Natural killer cell (primary cell): ENCODE measurements at regions not wholly inside any gene's neighbourhood (a gene's known extent, or its start where the extent isn't known, plus 50 kb on each side); places are given as distances from the start of the nearest gene placed in this dataset.

Experiments used
- ATAC-seq, 3 donors: fragments of 150-1000 bp in 2 of 3; fragments of 200-7000 bp in 1 of 3; cut with Tn5 transposase; 1 replicate in 1 of 3; 2 replicates in 2 of 3; pipeline ENCODE4 v1.10.0; 2021; ENCODE audit warnings: mild to moderate bottlenecking in 2 of 3, moderate library complexity in 2 of 3
- DNase-seq, 2 donors: peaks; one replicate each; pipeline versions ENCODE4 v3.0.0 to v3.0.0-alpha.2; 2013 to 2021; ENCODE audit warnings: mixed read lengths in 1 of 2
- H3K27ac ChIP-seq: one replicate; pipeline ENCODE4 v1.5.1; 2013; ENCODE audit warnings: mild to moderate bottlenecking, low read length
- H3K27me3 ChIP-seq: one replicate; pipeline ENCODE4 v1.6.1; 2013; ENCODE audit warnings: low read length; ENCODE audit not compliant: control insufficient read depth, insufficient read depth
- H3K36me3 ChIP-seq: one replicate; pipeline ENCODE4 v1.6.1; 2013; ENCODE audit warnings: low read length; ENCODE audit not compliant: control insufficient read depth, insufficient read depth
- H3K4me1 ChIP-seq: one replicate; pipeline ENCODE4 v1.6.1; 2013; ENCODE audit warnings: low read length; ENCODE audit not compliant: control insufficient read depth, insufficient read depth
- H3K4me3 ChIP-seq: one replicate; pipeline ENCODE4 v1.5.1; 2013; ENCODE audit warnings: low read length
- H3K9me3 ChIP-seq: one replicate; pipeline ENCODE4 v1.6.1; 2013; ENCODE audit warnings: low read length; ENCODE audit not compliant: control insufficient read depth, insufficient read depth
- H3K27ac Mint-ChIP-seq, 2 donors: one replicate each; pipeline ENCODE4 v1.8.0; 2022; ENCODE audit warnings: mild to moderate bottlenecking in 2 of 2, mixed read lengths in 2 of 2, moderate library complexity in 1 of 2
- H3K27me3 Mint-ChIP-seq, 2 donors: one replicate each; pipeline ENCODE4 v1.8.0; 2022; ENCODE audit warnings: low read depth in 2 of 2, mixed read lengths in 2 of 2
- H3K36me3 Mint-ChIP-seq: one replicate; pipeline ENCODE4 v1.8.0; 2022; ENCODE audit warnings: mixed read lengths
- H3K4me1 Mint-ChIP-seq, 2 donors: one replicate each; pipeline ENCODE4 v1.8.0; 2022; ENCODE audit warnings: mixed read lengths in 2 of 2
- H3K4me3 Mint-ChIP-seq: one replicate; pipeline ENCODE4 v1.8.0; 2022; ENCODE audit warnings: mild to moderate bottlenecking, moderate library complexity, mixed read lengths
- H3K9me3 Mint-ChIP-seq, 2 donors: one replicate each; pipeline ENCODE4 v1.8.0; 2022; ENCODE audit warnings: mixed read lengths in 2 of 2
- WGBS: methylation state at CpG from one replicate; pipeline ENCODE4 v1.1.7; 2013; ENCODE audit warnings: missing lambda C conversion rate; ENCODE audit not compliant: insufficient coverage; 5-methylcytosine and 5-hydroxymethylcytosine counted together
- intact Hi-C: fragments of 100-400 bp; cut with micrococcal nuclease; formaldehyde crosslinking; loops from one replicate; pipeline ENCODE4 v1.14.2; 2022
- TF ChIP-seq, protein P1 (sequence below): fragments of 200-600 bp; IDR thresholded peaks from one replicate; pipeline ENCODE4 v1.8.0; 2022; ENCODE audit warnings: antibody characterized with exemption

DNA sequence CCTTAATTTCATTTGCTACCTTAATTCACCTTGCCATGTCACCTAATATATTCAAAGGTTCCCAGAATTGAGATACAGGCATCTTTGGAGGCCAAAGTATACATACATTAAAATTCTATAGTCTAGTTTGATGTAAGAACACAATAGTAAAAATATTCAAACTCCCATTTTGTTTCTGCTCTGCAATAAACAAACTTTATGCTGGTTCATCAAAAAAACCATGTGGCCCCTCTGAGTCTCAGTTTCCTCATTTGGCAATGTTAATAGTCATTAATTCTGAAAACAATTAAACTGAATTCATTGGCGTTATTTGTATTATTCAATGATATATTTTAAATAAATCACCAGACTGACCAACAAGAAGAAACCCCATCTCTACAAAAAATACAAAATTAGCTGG lies 639.4 kb upstream of the INTU start:
- Histone ChIP-seq H3K27me3 (no peaks in the 10 kb centered on the region), H3K36me3 (no peaks in the 10 kb centered on the region), H3K4me3 (no peak overlapping the region), H3K4me1 (no peaks in the 10 kb centered on the region), H3K27ac (no peak overlapping the region), H3K9me3 (no peaks in the 10 kb centered on the region)
- WGBS, result no CpG with 5 or more reads among the region's 1 CpG
- Mint-ChIP-seq H3K36me3 (no peaks in the 10 kb centered on the region), H3K4me1 (no peaks in the 10 kb centered on the region), H3K27ac (no peak overlapping the region), H3K27me3 (no peaks in the 10 kb centered on the region), H3K4me3 (no peak overlapping the region), H3K9me3 (peaks cover 5 to 11% of the 10 kb centered on the region in 2 donors)
- TF ChIP-seq, protein P1, sequence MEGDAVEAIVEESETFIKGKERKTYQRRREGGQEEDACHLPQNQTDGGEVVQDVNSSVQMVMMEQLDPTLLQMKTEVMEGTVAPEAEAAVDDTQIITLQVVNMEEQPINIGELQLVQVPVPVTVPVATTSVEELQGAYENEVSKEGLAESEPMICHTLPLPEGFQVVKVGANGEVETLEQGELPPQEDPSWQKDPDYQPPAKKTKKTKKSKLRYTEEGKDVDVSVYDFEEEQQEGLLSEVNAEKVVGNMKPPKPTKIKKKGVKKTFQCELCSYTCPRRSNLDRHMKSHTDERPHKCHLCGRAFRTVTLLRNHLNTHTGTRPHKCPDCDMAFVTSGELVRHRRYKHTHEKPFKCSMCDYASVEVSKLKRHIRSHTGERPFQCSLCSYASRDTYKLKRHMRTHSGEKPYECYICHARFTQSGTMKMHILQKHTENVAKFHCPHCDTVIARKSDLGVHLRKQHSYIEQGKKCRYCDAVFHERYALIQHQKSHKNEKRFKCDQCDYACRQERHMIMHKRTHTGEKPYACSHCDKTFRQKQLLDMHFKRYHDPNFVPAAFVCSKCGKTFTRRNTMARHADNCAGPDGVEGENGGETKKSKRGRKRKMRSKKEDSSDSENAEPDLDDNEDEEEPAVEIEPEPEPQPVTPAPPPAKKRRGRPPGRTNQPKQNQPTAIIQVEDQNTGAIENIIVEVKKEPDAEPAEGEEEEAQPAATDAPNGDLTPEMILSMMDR, result no peak
- intact Hi-C loops, result no loop called here
- ATAC-seq (no peak), DNase-seq (no peak)

GRCh38 chr4:126995235-126995634 lies 637.5 kb upstream of the INTU start:
- Histone ChIP-seq H3K27ac (no peak overlapping the region), H3K4me1 (no peaks in the 10 kb centered on the region), H3K4me3 (no peak overlapping the region), H3K27me3 (no peaks in the 10 kb centered on the region), H3K36me3 (no peaks in the 10 kb centered on the region), H3K9me3 (peaks cover 2% of the 10 kb centered on the region)
- intact Hi-C loops, result no loop called here
- no peaks in the 10 kb centered on the region for H3K36me3 Mint-ChIP-seq
- TF ChIP-seq, protein P1, result no peak
- H3K27me3 Mint-ChIP-seq, result no peaks in the 10 kb centered on the region
- DNase-seq (no peak), ATAC-seq (no peak)
- no peaks in the 10 kb centered on the region for H3K4me1 Mint-ChIP-seq
- peaks cover 5 to 11% of the 10 kb centered on the region in 2 donors for H3K9me3 Mint-ChIP-seq
- no peak overlapping the region for H3K27ac Mint-ChIP-seq
- H3K4me3 Mint-ChIP-seq, result no peak overlapping the region

DNA sequence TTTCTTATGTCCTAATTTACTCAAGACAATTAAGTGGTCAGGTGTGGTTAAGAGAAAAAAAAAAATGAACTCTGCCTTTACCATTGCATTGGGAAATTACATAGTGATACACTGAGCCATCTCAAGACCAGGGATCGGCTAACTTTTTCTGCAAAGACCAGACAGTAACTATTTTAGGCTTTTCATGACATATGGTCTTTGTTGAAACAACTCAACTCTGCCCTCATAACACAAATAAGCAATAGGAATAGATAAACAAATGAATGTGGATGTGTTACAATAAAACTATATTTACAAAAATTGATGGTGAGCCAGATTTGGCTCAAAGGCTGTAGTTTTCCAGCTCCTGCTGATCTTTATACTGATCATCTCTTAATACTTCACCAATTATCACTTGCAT lies 632.6 kb upstream of the INTU start:
- no peak overlapping the region for H3K4me3 Mint-ChIP-seq
- H3K9me3 Mint-ChIP-seq, result peaks cover 12 to 16% of the 10 kb centered on the region in 2 donors
- no peaks in the 10 kb centered on the region for H3K4me1 Mint-ChIP-seq
- Histone ChIP-seq H3K27me3 (no peaks in the 10 kb centered on the region), H3K36me3 (no peaks in the 10 kb centered on the region), H3K4me1 (no peaks in the 10 kb centered on the region), H3K27ac (no peak overlapping the region), H3K9me3 (peaks cover 2% of the 10 kb centered on the region), H3K4me3 (no peak overlapping the region)
- TF ChIP-seq, protein P1, result no peak
- no peak overlapping the region for H3K27ac Mint-ChIP-seq
- H3K27me3 Mint-ChIP-seq, result no peaks in the 10 kb centered on the region
- intact Hi-C loops, result no loop called here
- ATAC-seq, result no peak
- DNase-seq, result no peak
- H3K36me3 Mint-ChIP-seq, result no peaks in the 10 kb centered on the region
- WGBS, result 71% methylated on average over 1 of the region's 1 CpG

DNA sequence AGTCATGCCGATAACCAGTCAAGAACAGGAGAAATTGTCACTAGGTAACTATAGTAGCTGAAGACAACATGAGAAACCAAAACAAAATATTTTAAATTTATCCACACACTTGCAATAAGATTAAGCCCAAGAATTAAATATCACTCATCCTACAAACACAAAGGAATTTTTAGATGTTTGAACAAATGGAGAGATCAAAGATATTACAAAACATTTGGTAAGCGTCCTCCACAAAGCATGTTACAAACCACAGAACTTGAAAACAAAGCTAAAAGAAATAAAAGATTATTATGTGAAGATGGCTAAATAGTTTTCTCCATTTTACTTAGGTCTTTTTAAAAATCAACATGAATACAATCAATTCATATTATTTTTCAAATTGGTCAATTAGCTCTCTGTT lies 631.9 kb upstream of the INTU start:
- intact Hi-C loops, result no loop called here
- Histone ChIP-seq H3K4me1 (no peaks in the 10 kb centered on the region), H3K4me3 (no peak overlapping the region), H3K9me3 (peaks cover 2% of the 10 kb centered on the region), H3K27ac (no peak overlapping the region), H3K27me3 (no peaks in the 10 kb centered on the region), H3K36me3 (no peaks in the 10 kb centered on the region)
- TF ChIP-seq, protein P1, result no peak
- Mint-ChIP-seq H3K4me3 (no peak overlapping the region), H3K36me3 (no peaks in the 10 kb centered on the region), H3K9me3 (peaks cover 13 to 15% of the 10 kb centered on the region in 2 donors), H3K4me1 (no peaks in the 10 kb centered on the region), H3K27ac (no peak overlapping the region), H3K27me3 (no peaks in the 10 kb centered on the region)
- DNase-seq (no peak), ATAC-seq (no peak)
- 100% methylated on average over 1 of the region's 2 CpGs for WGBS
